ENCODE measurements at regions not wholly inside any gene's neighbourhood (a gene's known extent, or its start where the extent isn't known, plus 50 kb on each side); places are given as distances from the start of the nearest gene placed in this dataset.

- ATAC-seq = no peak
- DNase-seq = no peak
- no peaks in the 10 kb centered on the region for H3K9me3 ChIP-seq
- no peaks in the 10 kb centered on the region for H3K4me1 ChIP-seq (ENCODE audit: low read depth)
- H3K4me3 ChIP-seq = no peak overlapping the region
- no peaks in the 10 kb centered on the region for H3K36me3 ChIP-seq (ENCODE audit: low read depth)
- TF ChIP-seq CTCF (IDR thresholded peaks at IDR 0.05) = no peak
- intact Hi-C loops (cut with DNase I, micrococcal nuclease) = loop anchor here in 1 of 2 donors (10.0 kb wide), 1 partner anchor 509 kb away; no protein-coding TSS in a partner anchor
Observed at GRCh38 chr15:47475336-47475735, 242.0 kb upstream of the SEMA6D start.

GRCh38 chr15:47477341-47477740 lies 240.0 kb upstream of the SEMA6D start:
- DNase-seq = no peak
- TF ChIP-seq CTCF (IDR thresholded peaks at IDR 0.05) = no peak
- Histone ChIP-seq H3K36me3 (ENCODE audit: low read depth) (no peaks in the 10 kb centered on the region), H3K4me3 (no peak overlapping the region), H3K9me3 (no peaks in the 10 kb centered on the region), H3K4me1 (ENCODE audit: low read depth) (no peaks in the 10 kb centered on the region)
- intact Hi-C loops (cut with DNase I, micrococcal nuclease) = loop anchor here in 1 of 2 donors (10.0 kb wide), 1 partner anchor 507 kb away; no protein-coding TSS in a partner anchor
- ATAC-seq = no peak

GRCh38 chr15:47484059-47484458 lies 233.2 kb upstream of the SEMA6D start:
- Histone ChIP-seq H3K4me1 (ENCODE audit: low read depth) (no peaks in the 10 kb centered on the region), H3K9me3 (no peaks in the 10 kb centered on the region), H3K4me3 (no peak overlapping the region), H3K36me3 (ENCODE audit: low read depth) (no peaks in the 10 kb centered on the region)
- DNase-seq (no peak), ATAC-seq (no peak)
- intact Hi-C loops (cut with DNase I, micrococcal nuclease) = no loop called here
- no peak for TF ChIP-seq CTCF (IDR thresholded peaks at IDR 0.05)

GRCh38 chr15:47484997-47485396 lies 232.3 kb upstream of the SEMA6D start:
- DNase-seq (no peak), ATAC-seq (no peak)
- H3K36me3 ChIP-seq (ENCODE audit: low read depth) = no peaks in the 10 kb centered on the region
- no peaks in the 10 kb centered on the region for H3K4me1 ChIP-seq (ENCODE audit: low read depth)
- intact Hi-C loops (cut with DNase I, micrococcal nuclease) = no loop called here
- no peak for TF ChIP-seq CTCF (IDR thresholded peaks at IDR 0.05)
- no peak overlapping the region for H3K4me3 ChIP-seq
- no peaks in the 10 kb centered on the region for H3K9me3 ChIP-seq

GRCh38 chr15:47485419-47485818 lies 231.9 kb upstream of the SEMA6D start:
- Histone ChIP-seq H3K4me3 (no peak overlapping the region), H3K9me3 (no peaks in the 10 kb centered on the region), H3K36me3 (ENCODE audit: low read depth) (no peaks in the 10 kb centered on the region), H3K4me1 (ENCODE audit: low read depth) (no peaks in the 10 kb centered on the region)
- DNase-seq (no peak), ATAC-seq (no peak)
- intact Hi-C loops (cut with DNase I, micrococcal nuclease) = no loop called here
- no peak for TF ChIP-seq CTCF (IDR thresholded peaks at IDR 0.05)

GRCh38 chr15:47486040-47486439 lies 231.3 kb upstream of the SEMA6D start:
- Histone ChIP-seq H3K36me3 (ENCODE audit: low read depth) (no peaks in the 10 kb centered on the region), H3K4me1 (ENCODE audit: low read depth) (no peaks in the 10 kb centered on the region), H3K4me3 (no peak overlapping the region), H3K9me3 (no peaks in the 10 kb centered on the region)
- no peak for ATAC-seq
- DNase-seq = no peak
- intact Hi-C loops (cut with DNase I, micrococcal nuclease) = no loop called here
- no peak for TF ChIP-seq CTCF (IDR thresholded peaks at IDR 0.05)
